A549 (cell line): ENCODE measurements at regions not wholly inside any gene's neighbourhood (a gene's known extent, or its start where the extent isn't known, plus 50 kb on each side); places are given as distances from the start of the nearest gene placed in this dataset.

Experiments used
- CHD2 ChIP-seq: fragments of 150-350 bp; IDR thresholded peaks from 2 replicates; pipeline ENCODE4 v1.6.1; 2014; ENCODE audit warnings: low read length; ENCODE audit not compliant: partially characterized antibody
- CTCF ChIP-seq: fragments of >200 bp; sonication (Bioruptor Twin); formaldehyde crosslinking; IDR thresholded peaks from 3 replicates; pipeline ENCODE4 v1.5.1; 2016
- ELK1 ChIP-seq: fragments of 150-350 bp; IDR thresholded peaks from 2 replicates; pipeline ENCODE4 v1.6.1; 2014; ENCODE audit warnings: low read depth, mild to moderate bottlenecking, low read length
- MAX ChIP-seq: IDR thresholded peaks from 2 replicates; pipeline ENCODE4 v1.6.1; 2012
- POLR2A ChIP-seq: IDR thresholded peaks from 2 replicates; pipeline ENCODE4 v1.6.1; 2012; ENCODE audit warnings: mild to moderate bottlenecking, low read length
- RAD21 ChIP-seq, 2 experiments: fragments of >200 bp in 1 of 2; sonication (Bioruptor Twin) in 1 of 2; formaldehyde crosslinking in 1 of 2; IDR thresholded peaks in 1 of 2; conservative IDR thresholded peaks in 1 of 2; 2 replicates in 1 of 2; 3 replicates in 1 of 2; pipeline ENCODE4 v1.6.1; 2012 to 2018; ENCODE audit warnings: inconsistent platforms in 1 of 2
- RCOR1 ChIP-seq: fragments of 150-350 bp; IDR thresholded peaks from 2 replicates; pipeline ENCODE4 v1.6.1; 2014; ENCODE audit warnings: antibody characterized with exemption, low read length, low read depth

GRCh38 chr6:54629131-54629530 lies 217.4 kb upstream of the FAM83B start:
- TF ChIP-seq RCOR1 (no peak), RAD21 (conservative IDR thresholded peaks at IDR 0.05 in 1 of 2, IDR thresholded peaks at IDR 0.05 in 1 of 2) (no peak), CTCF (no peak), ELK1 (no peak), POLR2A (no peak), MAX (no peak), CHD2 (no peak)
